Hepatocyte (in vitro differentiated cells): ENCODE measurements at regions not wholly inside any gene's neighbourhood (a gene's known extent, or its start where the extent isn't known, plus 50 kb on each side); places are given as distances from the start of the nearest gene placed in this dataset.

Source experiments
- DNase-seq: peaks from one replicate; pipeline ENCODE4 v3.0.0-alpha.2; 2016; ENCODE audit warnings: low spot score
- H2AFZ ChIP-seq: fragments of 200-600 bp; sonication (generic); 2 replicates; pipeline ENCODE4 v1.6.0; 2016; ENCODE audit warnings: antibody characterized with exemption, mild to moderate bottlenecking
- H3K27ac ChIP-seq: fragments of 200-600 bp; sonication (generic); 2 replicates; pipeline ENCODE4 v1.5.1; 2016; ENCODE audit warnings: mild to moderate bottlenecking
- H3K27me3 ChIP-seq: fragments of 200-600 bp; sonication (generic); 2 replicates; pipeline ENCODE4 v1.6.1; 2016
- H3K36me3 ChIP-seq: fragments of 200-600 bp; sonication (generic); replicated peaks from 2 replicates; pipeline ENCODE4 v1.5.1; 2016; ENCODE audit warnings: low read depth; ENCODE audit not compliant: insufficient read depth
- H3K4me1 ChIP-seq: fragments of 200-600 bp; sonication (generic); 2 replicates; pipeline ENCODE4 v1.5.1; 2016; ENCODE audit warnings: mild to moderate bottlenecking, moderate library complexity; ENCODE audit not compliant: insufficient read depth
- H3K4me2 ChIP-seq: fragments of 200-600 bp; sonication (generic); 2 replicates; pipeline ENCODE4 v1.6.0; 2016
- H3K4me3 ChIP-seq: fragments of 200-600 bp; sonication (generic); 2 replicates; pipeline ENCODE4 v1.5.1; 2016; ENCODE audit warnings: mild to moderate bottlenecking
- H3K79me2 ChIP-seq: fragments of 200-600 bp; sonication (generic); 2 replicates; pipeline ENCODE4 v1.6.0; 2017; ENCODE audit warnings: mild to moderate bottlenecking
- H3K9me2 ChIP-seq: fragments of 200-600 bp; sonication (generic); replicated peaks from 2 replicates; pipeline ENCODE4 v1.6.0; 2017; ENCODE audit warnings: mild to moderate bottlenecking; ENCODE audit not compliant: insufficient read depth
- H3K9me3 ChIP-seq: fragments of 200-600 bp; sonication (generic); 2 replicates; pipeline ENCODE4 v1.5.1; 2016; ENCODE audit warnings: low read depth, mild to moderate bottlenecking
- H4K20me1 ChIP-seq: fragments of 200-600 bp; sonication (generic); 2 replicates; pipeline ENCODE4 v1.6.0; 2016; ENCODE audit warnings: mild to moderate bottlenecking; ENCODE audit not compliant: insufficient read depth, poor library complexity, severe bottlenecking
- EZH2 ChIP-seq: fragments of 200-600 bp; sonication (generic); IDR thresholded peaks from 2 replicates; pipeline ENCODE4 v1.6.1; 2016; ENCODE audit warnings: antibody characterized with exemption, mild to moderate bottlenecking, borderline replicate concordance
- EZH2phosphoT487 ChIP-seq: fragments of 200-600 bp; sonication (generic); IDR thresholded peaks from one replicate; pipeline ENCODE4 v1.6.1; 2018; ENCODE audit warnings: antibody characterized with exemption, mild to moderate bottlenecking, low read depth, moderate library complexity; ENCODE audit not compliant: unreplicated experiment, severe bottlenecking
- WGBS: methylation state at CpG from one replicate; pipeline ENCODE4 v1.1.6; 2016; ENCODE audit warnings: low lambda C conversion rate; ENCODE audit errors: missing lambda C conversion rate; 5-methylcytosine and 5-hydroxymethylcytosine counted together
- TF ChIP-seq, protein P1 (sequence below): fragments of 200-600 bp; sonication (generic); IDR thresholded peaks from 2 replicates; pipeline ENCODE4 v1.5.1; 2016; ENCODE audit warnings: antibody characterized with exemption, mild to moderate bottlenecking; ENCODE audit not compliant: poor library complexity

GRCh38 chr4:177861551-177862094 lies 419.4 kb upstream of the AGA start:
- H3K4me3 ChIP-seq: no peak overlapping the region
- WGBS: 93% methylated on average over 18 of the region's 18 CpGs
- TF ChIP-seq EZH2phosphoT487 (no peak), EZH2 (no peak)
- TF ChIP-seq, protein P1, sequence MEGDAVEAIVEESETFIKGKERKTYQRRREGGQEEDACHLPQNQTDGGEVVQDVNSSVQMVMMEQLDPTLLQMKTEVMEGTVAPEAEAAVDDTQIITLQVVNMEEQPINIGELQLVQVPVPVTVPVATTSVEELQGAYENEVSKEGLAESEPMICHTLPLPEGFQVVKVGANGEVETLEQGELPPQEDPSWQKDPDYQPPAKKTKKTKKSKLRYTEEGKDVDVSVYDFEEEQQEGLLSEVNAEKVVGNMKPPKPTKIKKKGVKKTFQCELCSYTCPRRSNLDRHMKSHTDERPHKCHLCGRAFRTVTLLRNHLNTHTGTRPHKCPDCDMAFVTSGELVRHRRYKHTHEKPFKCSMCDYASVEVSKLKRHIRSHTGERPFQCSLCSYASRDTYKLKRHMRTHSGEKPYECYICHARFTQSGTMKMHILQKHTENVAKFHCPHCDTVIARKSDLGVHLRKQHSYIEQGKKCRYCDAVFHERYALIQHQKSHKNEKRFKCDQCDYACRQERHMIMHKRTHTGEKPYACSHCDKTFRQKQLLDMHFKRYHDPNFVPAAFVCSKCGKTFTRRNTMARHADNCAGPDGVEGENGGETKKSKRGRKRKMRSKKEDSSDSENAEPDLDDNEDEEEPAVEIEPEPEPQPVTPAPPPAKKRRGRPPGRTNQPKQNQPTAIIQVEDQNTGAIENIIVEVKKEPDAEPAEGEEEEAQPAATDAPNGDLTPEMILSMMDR: no peak
- H2AFZ ChIP-seq: no peak overlapping the region
- no peaks in the 10 kb centered on the region for H3K4me1 ChIP-seq
- H3K27ac ChIP-seq: no peak overlapping the region
- no peaks in the 10 kb centered on the region for H3K9me2 ChIP-seq
- no peak for DNase-seq
- no peak overlapping the region for H3K4me2 ChIP-seq
- H3K36me3 ChIP-seq: no peaks in the 10 kb centered on the region
- no peaks in the 10 kb centered on the region for H3K27me3 ChIP-seq
- no peaks in the 10 kb centered on the region for H3K79me2 ChIP-seq
- H3K9me3 ChIP-seq: no peaks in the 10 kb centered on the region
- no peaks in the 10 kb centered on the region for H4K20me1 ChIP-seq

DNA sequence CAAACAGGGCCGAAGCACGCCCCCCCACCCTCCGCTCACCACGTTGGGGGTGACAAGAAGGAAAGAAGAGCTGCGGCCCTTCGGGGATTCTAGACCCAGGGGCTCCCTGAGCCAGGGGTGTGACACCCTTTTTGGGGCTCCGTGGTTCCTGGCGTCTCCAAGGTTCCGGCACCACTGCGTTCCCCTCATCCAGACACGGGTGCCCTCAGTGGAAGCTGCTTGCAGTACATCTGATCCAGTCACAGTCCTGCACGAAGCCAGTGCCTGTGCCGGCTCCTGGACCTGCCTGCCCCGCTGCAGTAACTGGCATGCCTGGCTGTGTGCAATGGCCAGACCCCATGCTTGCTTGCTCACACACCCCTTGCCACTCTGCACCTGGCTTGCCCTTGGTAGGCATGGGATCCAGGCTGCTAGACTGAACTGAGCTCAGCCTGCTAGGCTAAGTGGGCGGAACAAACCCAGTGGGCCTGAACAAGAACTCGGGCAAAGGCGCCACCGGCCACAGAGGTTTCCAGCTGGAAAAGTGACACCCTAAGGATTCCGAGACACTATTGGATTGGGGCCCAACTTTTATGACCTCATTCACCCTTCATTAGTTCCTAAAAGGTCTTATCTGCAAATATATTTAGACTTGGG lies 420.4 kb upstream of the AGA start:
- H3K36me3 ChIP-seq: no peaks in the 10 kb centered on the region
- H3K27ac ChIP-seq: no peak overlapping the region
- H3K9me2 ChIP-seq: no peaks in the 10 kb centered on the region
- no peaks in the 10 kb centered on the region for H3K9me3 ChIP-seq
- no peak for DNase-seq
- no peaks in the 10 kb centered on the region for H3K4me1 ChIP-seq
- H2AFZ ChIP-seq: no peak overlapping the region
- H3K27me3 ChIP-seq: no peaks in the 10 kb centered on the region
- no peak overlapping the region for H3K4me3 ChIP-seq
- no peaks in the 10 kb centered on the region for H4K20me1 ChIP-seq
- TF ChIP-seq EZH2phosphoT487 (no peak), EZH2 (no peak)
- TF ChIP-seq, protein P1: no peak
- H3K79me2 ChIP-seq: no peaks in the 10 kb centered on the region
- H3K4me2 ChIP-seq: no peak overlapping the region
- WGBS: 94% methylated on average over 19 of the region's 19 CpGs

DNA sequence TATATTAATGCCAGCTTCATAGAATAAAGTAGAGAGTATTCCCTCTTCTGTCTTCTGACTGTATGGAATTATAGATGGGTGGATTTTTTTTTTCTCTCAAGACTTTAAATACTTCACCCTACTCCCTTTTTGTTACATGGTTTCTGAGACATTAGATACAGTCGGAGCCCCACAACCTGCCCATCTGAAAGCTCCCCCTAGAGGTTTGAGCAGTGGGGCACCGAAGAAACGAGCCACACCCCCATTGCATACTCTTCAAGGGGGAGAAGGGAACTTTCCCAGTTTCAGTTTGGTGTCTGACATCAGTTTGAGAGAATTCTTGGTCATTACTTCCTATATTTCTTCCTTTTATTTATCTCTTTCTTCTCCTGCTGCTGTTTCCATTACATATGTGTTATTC lies 437.6 kb upstream of the AGA start:
- no peaks in the 10 kb centered on the region for H3K9me3 ChIP-seq
- H3K9me2 ChIP-seq: no peaks in the 10 kb centered on the region
- no peaks in the 10 kb centered on the region for H3K27me3 ChIP-seq
- H3K27ac ChIP-seq: no peak overlapping the region
- H3K4me3 ChIP-seq: no peak overlapping the region
- no peaks in the 10 kb centered on the region for H4K20me1 ChIP-seq
- H3K79me2 ChIP-seq: no peaks in the 10 kb centered on the region
- DNase-seq: no peak
- WGBS: 70% methylated on average over 3 of the region's 3 CpGs
- H2AFZ ChIP-seq: no peak overlapping the region
- H3K4me1 ChIP-seq: no peaks in the 10 kb centered on the region
- H3K4me2 ChIP-seq: no peak overlapping the region
- H3K36me3 ChIP-seq: no peaks in the 10 kb centered on the region
- TF ChIP-seq EZH2phosphoT487 (no peak), EZH2 (no peak)
- TF ChIP-seq, protein P1: no peak
